ENCODE measurements at regions not wholly inside any gene's neighbourhood (a gene's known extent, or its start where the extent isn't known, plus 50 kb on each side); places are given as distances from the start of the nearest gene placed in this dataset.

GRCh38 chr15:70201425-70201775 is 103.7 kb upstream of the TLE3 start:
- no peaks in the 10 kb centered on the region for H3F3A ChIP-seq (ENCODE audit: control insufficient read depth, insufficient read depth)
- peaks cover 15% of the 10 kb centered on the region for H3K4me1 ChIP-seq (ENCODE audit: control insufficient read depth, low read length)
- TF ChIP-seq CTCF (IDR thresholded peaks at IDR 0.05; ENCODE audit: low read depth, low read length, poor library complexity, severe bottlenecking) (no peak), EZH2phosphoT487 (IDR thresholded peaks at IDR 0.05; ENCODE audit: borderline replicate concordance, low read length) (no peak)
- no peaks in the 10 kb centered on the region for H3K36me3 ChIP-seq (ENCODE audit: control insufficient read depth, low read length)
- no peak overlapping the region for H3K4me2 ChIP-seq (ENCODE audit: low read length)
- H3K27ac ChIP-seq (ENCODE audit: low read depth, low read length), result no peak overlapping the region
- H3K9me2 ChIP-seq (replicated peaks; ENCODE audit: control insufficient read depth, low read length), result no peaks in the 10 kb centered on the region
- H3K27me3 ChIP-seq (ENCODE audit: control insufficient read depth, low read length), result peaks cover 30% of the 10 kb centered on the region
- H3K79me2 ChIP-seq (ENCODE audit: control insufficient read depth, low read length), result no peaks in the 10 kb centered on the region
- no peaks in the 10 kb centered on the region for H3K9me3 ChIP-seq (ENCODE audit: control insufficient read depth, insufficient read depth, low read length)
- H3K4me3 ChIP-seq (ENCODE audit: low read length), result no peak overlapping the region
- H4K20me1 ChIP-seq (ENCODE audit: control insufficient read depth, insufficient read depth, low read depth, low read length), result no peaks in the 10 kb centered on the region

GRCh38 chr15:70200511-70201424 is 103.1 kb upstream of the TLE3 start:
- H3K79me2 ChIP-seq (ENCODE audit: control insufficient read depth, low read length), result no peaks in the 10 kb centered on the region
- H3K4me3 ChIP-seq (ENCODE audit: low read length), result no peak overlapping the region
- H3K27ac ChIP-seq (ENCODE audit: low read depth, low read length), result no peak overlapping the region
- peaks cover 18% of the 10 kb centered on the region for H3K4me1 ChIP-seq (ENCODE audit: control insufficient read depth, low read length)
- H3K36me3 ChIP-seq (ENCODE audit: control insufficient read depth, low read length), result no peaks in the 10 kb centered on the region
- no peaks in the 10 kb centered on the region for H3F3A ChIP-seq (ENCODE audit: control insufficient read depth, insufficient read depth)
- TF ChIP-seq EZH2phosphoT487 (IDR thresholded peaks at IDR 0.05; ENCODE audit: borderline replicate concordance, low read length) (no peak), CTCF (IDR thresholded peaks at IDR 0.05; ENCODE audit: low read depth, low read length, poor library complexity, severe bottlenecking) (no peak)
- H3K4me2 ChIP-seq (ENCODE audit: low read length), result no peak overlapping the region
- no peaks in the 10 kb centered on the region for H4K20me1 ChIP-seq (ENCODE audit: control insufficient read depth, insufficient read depth, low read depth, low read length)
- no peaks in the 10 kb centered on the region for H3K9me3 ChIP-seq (ENCODE audit: control insufficient read depth, insufficient read depth, low read length)
- peaks cover 34% of the 10 kb centered on the region for H3K27me3 ChIP-seq (ENCODE audit: control insufficient read depth, low read length)
- H3K9me2 ChIP-seq (replicated peaks; ENCODE audit: control insufficient read depth, low read length), result no peaks in the 10 kb centered on the region

- TF ChIP-seq CTCF (IDR thresholded peaks at IDR 0.05; ENCODE audit: low read depth, low read length, poor library complexity, severe bottlenecking) (no peak), EZH2phosphoT487 (IDR thresholded peaks at IDR 0.05; ENCODE audit: borderline replicate concordance, low read length) (no peak)
- H3F3A ChIP-seq (ENCODE audit: control insufficient read depth, insufficient read depth), result no peaks in the 10 kb centered on the region
- H3K36me3 ChIP-seq (ENCODE audit: control insufficient read depth, low read length), result no peaks in the 10 kb centered on the region
- peaks cover 18% of the 10 kb centered on the region for H3K4me1 ChIP-seq (ENCODE audit: control insufficient read depth, low read length)
- peaks cover 44% of the 10 kb centered on the region for H3K27me3 ChIP-seq (ENCODE audit: control insufficient read depth, low read length)
- H3K4me2 ChIP-seq (ENCODE audit: low read length), result no peak overlapping the region
- H3K9me3 ChIP-seq (ENCODE audit: control insufficient read depth, insufficient read depth, low read length), result no peaks in the 10 kb centered on the region
- no peaks in the 10 kb centered on the region for H3K9me2 ChIP-seq (replicated peaks; ENCODE audit: control insufficient read depth, low read length)
- no peaks in the 10 kb centered on the region for H4K20me1 ChIP-seq (ENCODE audit: control insufficient read depth, insufficient read depth, low read depth, low read length)
- H3K27ac ChIP-seq (ENCODE audit: low read depth, low read length), result no peak overlapping the region
- no peak overlapping the region for H3K4me3 ChIP-seq (ENCODE audit: low read length)
- H3K79me2 ChIP-seq (ENCODE audit: control insufficient read depth, low read length), result no peaks in the 10 kb centered on the region
Measured at GRCh38 chr15:70199540-70200410, 102.1 kb upstream of the TLE3 start.
